Hepatocyte (in vitro differentiated cells): ENCODE measurements at regions not wholly inside any gene's neighbourhood (a gene's known extent, or its start where the extent isn't known, plus 50 kb on each side); places are given as distances from the start of the nearest gene placed in this dataset.

Experiments used
- DNase-seq: peaks from one replicate; pipeline ENCODE4 v3.0.0-alpha.2; 2016; ENCODE audit warnings: low spot score
- H2AFZ ChIP-seq: fragments of 200-600 bp; sonication (generic); 2 replicates; pipeline ENCODE4 v1.6.0; 2016; ENCODE audit warnings: antibody characterized with exemption, mild to moderate bottlenecking
- H3K27ac ChIP-seq: fragments of 200-600 bp; sonication (generic); 2 replicates; pipeline ENCODE4 v1.5.1; 2016; ENCODE audit warnings: mild to moderate bottlenecking
- H3K27me3 ChIP-seq: fragments of 200-600 bp; sonication (generic); 2 replicates; pipeline ENCODE4 v1.6.1; 2016
- H3K36me3 ChIP-seq: fragments of 200-600 bp; sonication (generic); replicated peaks from 2 replicates; pipeline ENCODE4 v1.5.1; 2016; ENCODE audit warnings: low read depth; ENCODE audit not compliant: insufficient read depth
- H3K4me1 ChIP-seq: fragments of 200-600 bp; sonication (generic); 2 replicates; pipeline ENCODE4 v1.5.1; 2016; ENCODE audit warnings: mild to moderate bottlenecking, moderate library complexity; ENCODE audit not compliant: insufficient read depth
- H3K4me2 ChIP-seq: fragments of 200-600 bp; sonication (generic); 2 replicates; pipeline ENCODE4 v1.6.0; 2016
- H3K4me3 ChIP-seq: fragments of 200-600 bp; sonication (generic); 2 replicates; pipeline ENCODE4 v1.5.1; 2016; ENCODE audit warnings: mild to moderate bottlenecking
- H3K79me2 ChIP-seq: fragments of 200-600 bp; sonication (generic); 2 replicates; pipeline ENCODE4 v1.6.0; 2017; ENCODE audit warnings: mild to moderate bottlenecking
- H3K9me2 ChIP-seq: fragments of 200-600 bp; sonication (generic); replicated peaks from 2 replicates; pipeline ENCODE4 v1.6.0; 2017; ENCODE audit warnings: mild to moderate bottlenecking; ENCODE audit not compliant: insufficient read depth
- H3K9me3 ChIP-seq: fragments of 200-600 bp; sonication (generic); 2 replicates; pipeline ENCODE4 v1.5.1; 2016; ENCODE audit warnings: low read depth, mild to moderate bottlenecking
- H4K20me1 ChIP-seq: fragments of 200-600 bp; sonication (generic); 2 replicates; pipeline ENCODE4 v1.6.0; 2016; ENCODE audit warnings: mild to moderate bottlenecking; ENCODE audit not compliant: insufficient read depth, poor library complexity, severe bottlenecking
- EZH2 ChIP-seq: fragments of 200-600 bp; sonication (generic); IDR thresholded peaks from 2 replicates; pipeline ENCODE4 v1.6.1; 2016; ENCODE audit warnings: antibody characterized with exemption, mild to moderate bottlenecking, borderline replicate concordance
- EZH2phosphoT487 ChIP-seq: fragments of 200-600 bp; sonication (generic); IDR thresholded peaks from one replicate; pipeline ENCODE4 v1.6.1; 2018; ENCODE audit warnings: antibody characterized with exemption, mild to moderate bottlenecking, low read depth, moderate library complexity; ENCODE audit not compliant: unreplicated experiment, severe bottlenecking
- WGBS: methylation state at CpG from one replicate; pipeline ENCODE4 v1.1.6; 2016; ENCODE audit warnings: low lambda C conversion rate; ENCODE audit errors: missing lambda C conversion rate; 5-methylcytosine and 5-hydroxymethylcytosine counted together
- TF ChIP-seq, protein P1 (sequence below): fragments of 200-600 bp; sonication (generic); IDR thresholded peaks from 2 replicates; pipeline ENCODE4 v1.5.1; 2016; ENCODE audit warnings: antibody characterized with exemption, mild to moderate bottlenecking; ENCODE audit not compliant: poor library complexity

DNA sequence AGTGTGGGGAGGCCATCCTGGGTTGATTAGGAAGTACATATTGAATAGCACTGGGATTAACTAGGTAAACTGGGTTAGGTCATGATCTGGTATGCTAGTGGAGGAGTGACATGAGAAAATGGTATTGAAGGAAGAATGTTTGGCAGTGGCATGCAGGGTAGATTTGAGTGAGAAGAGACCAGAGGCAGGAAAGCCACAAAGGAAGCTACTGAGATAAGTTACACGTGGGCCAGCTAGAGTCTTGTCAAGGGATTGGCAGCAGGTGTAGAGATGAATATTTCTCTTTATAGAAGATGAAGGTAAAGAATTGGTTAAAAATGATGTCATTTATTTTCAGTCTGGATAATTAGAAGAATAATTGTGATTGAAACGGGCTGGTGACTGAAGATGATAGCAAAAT, 91.0 kb upstream of the TPRG1 start:
- Histone ChIP-seq H3K36me3 (no peaks in the 10 kb centered on the region), H3K9me3 (no peaks in the 10 kb centered on the region), H3K27ac (no peak overlapping the region), H3K4me3 (no peak overlapping the region), H3K27me3 (no peaks in the 10 kb centered on the region), H3K4me2 (no peak overlapping the region), H2AFZ (no peak overlapping the region), H3K9me2 (no peaks in the 10 kb centered on the region), H3K4me1 (no peaks in the 10 kb centered on the region), H4K20me1 (no peaks in the 10 kb centered on the region), H3K79me2 (no peaks in the 10 kb centered on the region)
- TF ChIP-seq EZH2 (no peak), EZH2phosphoT487 (no peak)
- TF ChIP-seq, protein P1, sequence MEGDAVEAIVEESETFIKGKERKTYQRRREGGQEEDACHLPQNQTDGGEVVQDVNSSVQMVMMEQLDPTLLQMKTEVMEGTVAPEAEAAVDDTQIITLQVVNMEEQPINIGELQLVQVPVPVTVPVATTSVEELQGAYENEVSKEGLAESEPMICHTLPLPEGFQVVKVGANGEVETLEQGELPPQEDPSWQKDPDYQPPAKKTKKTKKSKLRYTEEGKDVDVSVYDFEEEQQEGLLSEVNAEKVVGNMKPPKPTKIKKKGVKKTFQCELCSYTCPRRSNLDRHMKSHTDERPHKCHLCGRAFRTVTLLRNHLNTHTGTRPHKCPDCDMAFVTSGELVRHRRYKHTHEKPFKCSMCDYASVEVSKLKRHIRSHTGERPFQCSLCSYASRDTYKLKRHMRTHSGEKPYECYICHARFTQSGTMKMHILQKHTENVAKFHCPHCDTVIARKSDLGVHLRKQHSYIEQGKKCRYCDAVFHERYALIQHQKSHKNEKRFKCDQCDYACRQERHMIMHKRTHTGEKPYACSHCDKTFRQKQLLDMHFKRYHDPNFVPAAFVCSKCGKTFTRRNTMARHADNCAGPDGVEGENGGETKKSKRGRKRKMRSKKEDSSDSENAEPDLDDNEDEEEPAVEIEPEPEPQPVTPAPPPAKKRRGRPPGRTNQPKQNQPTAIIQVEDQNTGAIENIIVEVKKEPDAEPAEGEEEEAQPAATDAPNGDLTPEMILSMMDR = no peak
- no peak for DNase-seq
- WGBS = 83% methylated on average over 2 of the region's 2 CpGs

DNA sequence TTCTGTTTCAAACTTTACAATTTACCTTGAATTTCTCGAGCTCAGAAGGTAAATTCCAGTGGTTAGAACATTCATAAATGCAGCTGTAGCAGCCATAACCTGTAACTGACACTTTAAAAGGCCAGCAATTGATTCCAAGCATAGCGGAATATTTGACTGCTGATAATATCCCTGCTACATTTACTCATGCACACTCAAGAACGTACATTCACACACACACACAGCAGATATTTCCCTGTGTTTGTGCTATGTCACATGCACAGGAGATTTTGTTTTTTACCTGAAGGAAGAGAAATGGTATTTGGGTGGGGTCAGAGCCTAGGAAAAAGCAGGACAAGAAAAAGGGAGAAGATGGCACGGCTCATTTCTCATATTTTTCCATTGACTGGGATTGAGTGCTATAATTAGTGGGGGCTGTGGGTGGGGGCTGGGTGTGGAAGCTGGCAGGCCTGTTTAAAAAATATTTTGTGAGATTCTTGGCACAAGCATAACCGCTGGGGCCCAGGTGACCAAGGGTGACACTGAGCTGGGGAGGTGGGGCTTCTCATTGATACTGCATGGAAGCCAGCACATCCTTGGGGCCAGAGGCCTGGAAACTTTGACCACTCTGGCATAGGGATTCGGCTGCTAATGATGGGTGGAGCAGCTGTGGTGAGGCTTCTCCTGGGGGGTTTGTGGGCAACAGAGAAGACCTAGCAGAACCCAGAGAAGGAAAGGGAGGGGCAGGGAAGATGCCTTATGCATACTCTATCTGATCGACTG, 88.9 kb upstream of the TPRG1 start:
- 81% methylated on average over 7 of the region's 7 CpGs for WGBS

GRCh38 chr3:189084620-189085019, 87.2 kb upstream of the TPRG1 start:
- WGBS = 71% methylated on average over 4 of the region's 4 CpGs
- Histone ChIP-seq H3K79me2 (no peaks in the 10 kb centered on the region), H3K9me2 (no peaks in the 10 kb centered on the region), H2AFZ (no peak overlapping the region), H3K36me3 (no peaks in the 10 kb centered on the region), H4K20me1 (no peaks in the 10 kb centered on the region), H3K4me1 (no peaks in the 10 kb centered on the region), H3K4me2 (no peak overlapping the region), H3K27ac (no peak overlapping the region), H3K4me3 (no peak overlapping the region), H3K9me3 (no peaks in the 10 kb centered on the region), H3K27me3 (no peaks in the 10 kb centered on the region)
- TF ChIP-seq, protein P1 = no peak
- TF ChIP-seq EZH2 (no peak), EZH2phosphoT487 (no peak)
- DNase-seq = no peak

More for the DNA sequence above, 88.9 kb upstream of the TPRG1 start:
- Histone ChIP-seq H3K4me1 (no peaks in the 10 kb centered on the region), H3K9me2 (no peaks in the 10 kb centered on the region), H3K9me3 (no peaks in the 10 kb centered on the region), H2AFZ (no peak overlapping the region), H3K27ac (no peak overlapping the region), H3K4me3 (no peak overlapping the region), H3K79me2 (no peaks in the 10 kb centered on the region), H3K27me3 (no peaks in the 10 kb centered on the region), H3K36me3 (no peaks in the 10 kb centered on the region), H3K4me2 (no peak overlapping the region), H4K20me1 (no peaks in the 10 kb centered on the region)
- TF ChIP-seq EZH2phosphoT487 (no peak), EZH2 (no peak)
- TF ChIP-seq, protein P1 = no peak
- no peak for DNase-seq
